DND-41 (cell line): ENCODE measurements at regions not wholly inside any gene's neighbourhood (a gene's known extent, or its start where the extent isn't known, plus 50 kb on each side); places are given as distances from the start of the nearest gene placed in this dataset.

Experiments
- ATAC-seq: fragments of 200-7000 bp; cut with Tn5 transposase; 3 replicates; pipeline ENCODE4 v1.9.1; 2021; ENCODE audit warnings: low read depth; ENCODE audit not compliant: insufficient read depth
- DNase-seq: peaks from one replicate; pipeline ENCODE4 v3.0.0-alpha.2; 2020
- H2AFZ ChIP-seq: 2 replicates; pipeline ENCODE4 v1.6.0; 2012; ENCODE audit warnings: low read depth, low read length
- H3K27ac ChIP-seq: 2 replicates; pipeline ENCODE4 v1.5.1; 2012; ENCODE audit warnings: low read length, inconsistent platforms
- H3K27me3 ChIP-seq: fragments of 200-600 bp; sonication (generic); 2 replicates; pipeline ENCODE4 v1.6.0; 2012; ENCODE audit warnings: low read length, mild to moderate bottlenecking, inconsistent platforms; ENCODE audit not compliant: insufficient read depth, poor library complexity
- H3K36me3 ChIP-seq: 2 replicates; pipeline ENCODE4 v1.5.1; 2012; ENCODE audit warnings: low read length, inconsistent platforms; ENCODE audit not compliant: insufficient read depth
- H3K4me1 ChIP-seq: 2 replicates; pipeline ENCODE4 v1.5.1; 2012; ENCODE audit warnings: mild to moderate bottlenecking, low read length; ENCODE audit not compliant: insufficient read depth
- H3K4me2 ChIP-seq: 2 replicates; pipeline ENCODE4 v1.6.0; 2012; ENCODE audit warnings: mild to moderate bottlenecking, moderate library complexity, low read length, inconsistent platforms; ENCODE audit not compliant: insufficient read depth
- H3K4me3 ChIP-seq, 2 experiments: fragments of 200-600 bp in 1 of 2; shearing (Covaris generic) in 1 of 2; 2 replicates each; pipeline ENCODE4 v1.5.1; 2012 to 2016; ENCODE audit warnings: inconsistent platforms in 2 of 2, low read length in 2 of 2, mild to moderate bottlenecking in 2 of 2, low read depth in 1 of 2, moderate library complexity in 1 of 2
- H3K79me2 ChIP-seq: 2 replicates; pipeline ENCODE4 v1.6.0; 2012; ENCODE audit warnings: low read length, inconsistent platforms; ENCODE audit not compliant: insufficient read depth
- H3K9ac ChIP-seq: 2 replicates; pipeline ENCODE4 v1.6.0; 2012; ENCODE audit warnings: low read depth, mild to moderate bottlenecking, inconsistent platforms, low read length, moderate library complexity
- H3K9me3 ChIP-seq: 2 replicates; pipeline ENCODE4 v1.5.1; 2012; ENCODE audit warnings: low read length, moderate library complexity, mild to moderate bottlenecking, inconsistent platforms; ENCODE audit not compliant: insufficient read depth, severe bottlenecking
- H4K20me1 ChIP-seq: 2 replicates; pipeline ENCODE4 v1.6.0; 2012; ENCODE audit warnings: low read length; ENCODE audit not compliant: insufficient read depth
- CTCF ChIP-seq: IDR thresholded peaks from 2 replicates; pipeline ENCODE4 v1.5.1; 2012; ENCODE audit warnings: borderline replicate concordance, low read length, moderate library complexity, mild to moderate bottlenecking; ENCODE audit not compliant: poor library complexity, severe bottlenecking; ENCODE audit errors: extremely low read depth
- EZH2 ChIP-seq: IDR thresholded peaks from 3 replicates; pipeline ENCODE4 v1.6.1; 2012; ENCODE audit warnings: borderline replicate concordance, low read depth, mild to moderate bottlenecking, moderate library complexity, low read length, inconsistent platforms; ENCODE audit not compliant: severe bottlenecking

- Histone ChIP-seq H3K4me2 (no peak overlapping the region), H3K36me3 (no peaks in the 10 kb centered on the region), H4K20me1 (no peaks in the 10 kb centered on the region), H3K27ac (no peak overlapping the region), H2AFZ (no peak overlapping the region), H3K4me1 (no peaks in the 10 kb centered on the region), H3K27me3 (peaks cover 16% of the 10 kb centered on the region), H3K79me2 (no peaks in the 10 kb centered on the region), H3K9me3 (no peaks in the 10 kb centered on the region), H3K4me3 (no peak overlapping the region), H3K9ac (no peak overlapping the region)
- ATAC-seq = no peak
- no peak for DNase-seq
- TF ChIP-seq CTCF = no peak
- TF ChIP-seq EZH2 = no peak
These were observed 134.0 kb upstream of the IL12A start for GRCh38 chr3:159854500-159855124.

- no peak overlapping the region for H3K4me3 ChIP-seq
- H3K4me2 ChIP-seq = no peak overlapping the region
- ATAC-seq (no peak), DNase-seq (no peak)
- no peaks in the 10 kb centered on the region for H3K79me2 ChIP-seq
- H3K36me3 ChIP-seq = no peaks in the 10 kb centered on the region
- H2AFZ ChIP-seq = no peak overlapping the region
- no peaks in the 10 kb centered on the region for H4K20me1 ChIP-seq
- H3K9ac ChIP-seq = no peak overlapping the region
- no peaks in the 10 kb centered on the region for H3K4me1 ChIP-seq
- no peaks in the 10 kb centered on the region for H3K9me3 ChIP-seq
- TF ChIP-seq EZH2 (no peak), CTCF (no peak)
- no peak overlapping the region for H3K27ac ChIP-seq
- H3K27me3 ChIP-seq = peaks cover 16% of the 10 kb centered on the region
These were observed 132.9 kb upstream of the IL12A start for GRCh38 chr3:159855599-159856346.

- ATAC-seq (no peak), DNase-seq (no peak)
- no peak overlapping the region for H3K4me2 ChIP-seq
- H3K36me3 ChIP-seq = no peaks in the 10 kb centered on the region
- TF ChIP-seq EZH2 = no peak
- no peak for TF ChIP-seq CTCF
- no peak overlapping the region for H3K9ac ChIP-seq
- peaks cover 16% of the 10 kb centered on the region for H3K27me3 ChIP-seq
- H2AFZ ChIP-seq = no peak overlapping the region
- no peak overlapping the region for H3K4me3 ChIP-seq
- no peaks in the 10 kb centered on the region for H4K20me1 ChIP-seq
- no peaks in the 10 kb centered on the region for H3K4me1 ChIP-seq
- H3K27ac ChIP-seq = no peak overlapping the region
- no peaks in the 10 kb centered on the region for H3K9me3 ChIP-seq
- no peaks in the 10 kb centered on the region for H3K79me2 ChIP-seq
These were observed 132.0 kb upstream of the IL12A start for GRCh38 chr3:159856590-159857104.
